ENCODE measurements at regions not wholly inside any gene's neighbourhood (a gene's known extent, or its start where the extent isn't known, plus 50 kb on each side); places are given as distances from the start of the nearest gene placed in this dataset.
"Not testable (repeated sequence)": the region's sequence is repeated elsewhere in the genome, so short reads cannot be mapped to it uniquely, and the experiment has no call there.

DNA sequence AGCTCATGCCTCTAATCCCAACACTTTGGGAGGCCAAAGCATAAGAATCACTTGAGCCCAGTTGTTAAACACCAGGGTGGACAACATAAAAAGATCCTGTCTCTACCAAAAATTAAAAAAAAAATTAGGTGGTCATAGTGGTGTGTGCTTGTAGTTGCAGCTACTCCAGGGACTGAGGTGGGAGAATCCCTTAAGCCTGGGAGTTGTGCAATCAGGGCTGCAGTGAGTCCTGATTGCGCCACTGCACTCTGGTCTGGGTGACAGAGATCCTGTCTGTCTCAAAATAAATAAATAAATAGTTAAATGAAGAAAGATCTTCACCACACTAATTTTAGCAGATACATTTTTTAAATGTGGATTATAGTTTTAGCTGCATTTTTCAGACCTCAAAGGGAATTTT lies 433.2 kb downstream of the MAT2B start:
- H3K4me3 ChIP-seq (ENCODE audit: low read depth, low read length) = no peak overlapping the region

- H3K4me3 ChIP-seq (ENCODE audit: low read depth, low read length) = no peak overlapping the region
These were observed 435.7 kb downstream of the MAT2B start for GRCh38 chr5:163941079-163941478.

GRCh38 chr5:163943546-163943945 lies 438.1 kb downstream of the MAT2B start:
- no peak overlapping the region for H3K4me3 ChIP-seq (ENCODE audit: low read depth, low read length)

- no peak overlapping the region for H3K4me3 ChIP-seq (ENCODE audit: low read depth, low read length)
These were observed 439.3 kb downstream of the MAT2B start for GRCh38 chr5:163944738-163945137.

- H3K4me3 ChIP-seq (ENCODE audit: low read depth, low read length) = no peak overlapping the region
These were observed 442.6 kb downstream of the MAT2B start for GRCh38 chr5:163947848-163948666.

GRCh38 chr5:163950248-163950647 lies 444.8 kb downstream of the MAT2B start:
- H3K4me3 ChIP-seq (ENCODE audit: low read depth, low read length) = no peak overlapping the region

GRCh38 chr5:163951069-163951468 lies 445.6 kb downstream of the MAT2B start:
- no peak overlapping the region for H3K4me3 ChIP-seq (ENCODE audit: low read depth, low read length)

DNA sequence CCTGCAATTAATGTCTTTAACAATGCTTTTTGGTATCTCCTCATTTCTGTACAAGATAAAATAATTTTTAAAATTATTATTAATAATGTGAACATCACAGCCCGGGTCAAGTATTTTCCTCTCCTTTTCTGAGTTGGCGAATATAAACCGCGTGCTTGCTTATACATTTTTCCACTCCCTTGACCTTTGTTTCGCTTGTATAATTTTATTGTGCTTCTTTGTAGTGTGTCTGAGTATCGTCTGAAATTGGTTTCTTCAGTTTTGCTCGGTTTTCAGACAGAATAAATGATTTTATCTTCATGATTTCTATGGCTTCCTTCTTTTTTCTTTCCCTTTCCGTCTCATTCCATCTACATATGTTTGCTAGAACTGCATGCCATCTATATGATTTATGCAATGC lies 448.5 kb downstream of the MAT2B start:
- H3K4me3 ChIP-seq (ENCODE audit: low read depth, low read length) = no peak overlapping the region

- H3K4me3 ChIP-seq (ENCODE audit: low read depth, low read length) = not testable (repeated sequence)
These were observed 455.8 kb downstream of the MAT2B start for GRCh38 chr5:163961230-163961629.

GRCh38 chr5:163963881-163964280 lies 458.5 kb downstream of the MAT2B start:
- no peak overlapping the region for H3K4me3 ChIP-seq (ENCODE audit: low read depth, low read length)

DNA sequence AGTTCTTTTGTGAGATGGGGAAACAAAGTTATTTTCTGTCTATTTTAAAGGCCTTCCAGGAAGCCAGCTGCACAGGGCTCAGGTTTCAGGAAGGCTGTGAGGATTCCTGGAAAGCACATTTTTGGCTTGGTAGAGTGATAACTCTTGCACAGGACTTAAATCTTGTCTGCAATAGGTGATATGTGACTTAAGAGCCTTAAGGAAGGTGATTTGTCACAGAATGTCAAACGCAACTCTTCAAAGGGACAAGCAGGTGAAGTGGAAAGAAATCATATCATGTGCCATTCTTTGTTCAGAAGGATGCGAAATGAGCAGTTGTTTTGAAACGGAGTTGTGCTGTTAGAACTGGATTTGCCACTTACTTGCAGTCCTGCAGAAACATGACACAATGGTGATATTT lies 459.3 kb downstream of the MAT2B start:
- H3K4me3 ChIP-seq (ENCODE audit: low read depth, low read length) = no peak overlapping the region

DNA sequence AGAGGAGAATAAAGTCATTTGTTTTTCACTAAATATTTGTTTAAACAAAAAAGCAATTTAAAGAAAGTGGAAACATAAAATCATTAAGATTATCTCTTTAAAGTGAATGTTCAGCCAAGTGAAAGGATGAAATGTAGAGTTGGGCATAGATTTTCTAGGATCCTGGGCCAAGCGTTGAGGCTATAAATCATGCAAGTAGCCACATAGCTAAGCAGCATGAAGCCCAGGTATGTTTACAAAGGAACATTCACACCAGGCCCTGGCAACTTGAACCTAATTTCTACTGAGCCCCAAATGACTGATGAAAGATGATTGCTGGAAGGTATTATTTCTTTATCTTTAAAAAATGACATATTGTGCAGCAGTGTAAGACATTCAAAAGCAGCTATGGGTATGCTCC lies 461.8 kb downstream of the MAT2B start:
- H3K4me3 ChIP-seq (ENCODE audit: low read depth, low read length) = no peak overlapping the region

- H3K4me3 ChIP-seq (ENCODE audit: low read depth, low read length) = no peak overlapping the region
These were observed 463.2 kb downstream of the MAT2B start for GRCh38 chr5:163968651-163969050.

DNA sequence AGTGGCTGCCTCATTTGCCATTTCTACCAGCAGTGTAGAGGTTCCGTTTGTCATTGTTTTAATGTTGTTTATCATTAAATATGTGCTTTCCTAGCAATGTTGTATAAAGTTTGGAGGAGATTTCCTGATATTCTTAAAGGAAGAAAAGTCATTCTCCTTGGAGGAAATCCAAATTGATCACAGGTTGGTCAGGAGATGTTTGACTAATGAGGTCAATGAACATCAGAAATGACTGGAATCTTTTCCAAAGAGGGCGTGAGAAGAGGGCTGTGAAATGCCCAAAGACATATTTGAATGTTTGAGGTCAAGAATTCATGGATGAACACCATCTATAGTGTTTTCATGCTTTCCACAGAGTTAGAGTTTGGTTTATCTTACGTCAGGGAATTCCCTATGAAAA lies 471.3 kb downstream of the MAT2B start:
- H3K4me3 ChIP-seq (ENCODE audit: low read depth, low read length) = no peak overlapping the region

DNA sequence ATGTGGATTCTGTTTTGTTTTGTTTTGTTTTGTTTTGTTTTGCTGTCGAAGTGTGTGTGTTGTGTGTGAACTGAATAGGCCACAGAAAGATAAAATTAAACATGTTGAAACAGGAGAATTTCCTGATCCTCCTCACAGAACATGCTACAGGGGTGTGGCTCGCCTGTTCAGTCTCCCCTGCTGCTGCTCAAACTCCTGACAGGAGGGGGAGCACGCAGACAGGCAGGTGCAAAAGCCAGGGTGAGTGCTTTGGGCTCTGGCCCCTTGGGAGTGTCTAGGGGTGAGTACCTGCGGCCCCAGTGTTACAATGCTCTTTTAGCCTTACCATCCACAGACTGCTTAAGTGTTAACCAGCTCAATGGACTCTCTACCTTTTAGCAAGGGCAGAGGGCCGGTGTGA lies 473.5 kb downstream of the MAT2B start:
- H3K4me3 ChIP-seq (ENCODE audit: low read depth, low read length) = no peak overlapping the region

GRCh38 chr5:163988566-163988965 lies 483.1 kb downstream of the MAT2B start:
- H3K4me3 ChIP-seq (ENCODE audit: low read depth, low read length) = no peak overlapping the region

DNA sequence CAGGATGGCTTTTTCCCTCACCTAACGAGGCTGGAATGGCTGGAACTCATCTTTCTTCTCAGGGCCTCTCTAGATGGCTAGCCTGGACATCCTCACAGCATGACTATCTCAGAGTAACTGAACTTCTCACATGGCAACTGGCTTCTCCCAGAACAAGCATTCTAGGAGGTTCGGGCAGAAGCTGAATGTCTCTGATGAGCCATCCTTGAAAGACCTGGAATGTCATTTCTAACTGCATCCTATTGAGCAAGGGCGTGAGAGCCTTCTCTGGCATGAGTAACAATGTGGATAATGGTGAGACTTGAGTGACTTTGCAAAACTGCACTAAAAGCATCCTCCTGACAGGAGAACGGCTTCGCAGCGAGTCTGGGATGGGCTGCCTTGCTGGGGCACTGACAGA lies 487.7 kb downstream of the MAT2B start:
- H3K4me3 ChIP-seq (ENCODE audit: low read depth, low read length) = no peak overlapping the region

DNA sequence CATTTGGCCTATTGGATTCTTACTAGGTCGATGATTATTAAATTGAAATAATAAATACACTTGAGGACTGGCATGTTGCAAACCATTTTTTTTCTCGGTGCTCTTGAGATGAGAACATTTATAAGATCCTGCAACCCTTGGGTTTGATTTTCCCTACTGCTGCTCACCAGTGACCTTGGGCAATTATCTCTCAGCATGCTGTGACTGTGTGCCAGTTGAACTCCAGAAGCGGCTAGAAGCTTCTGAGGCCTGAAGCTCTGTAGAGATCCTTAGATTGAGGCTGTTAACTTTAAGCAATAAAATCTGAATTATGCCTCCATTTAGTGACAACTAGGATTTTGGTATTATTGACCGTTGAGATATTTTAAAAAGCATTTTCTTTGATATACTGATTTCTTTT lies 489.8 kb downstream of the MAT2B start:
- no peak overlapping the region for H3K4me3 ChIP-seq (ENCODE audit: low read depth, low read length)

DNA sequence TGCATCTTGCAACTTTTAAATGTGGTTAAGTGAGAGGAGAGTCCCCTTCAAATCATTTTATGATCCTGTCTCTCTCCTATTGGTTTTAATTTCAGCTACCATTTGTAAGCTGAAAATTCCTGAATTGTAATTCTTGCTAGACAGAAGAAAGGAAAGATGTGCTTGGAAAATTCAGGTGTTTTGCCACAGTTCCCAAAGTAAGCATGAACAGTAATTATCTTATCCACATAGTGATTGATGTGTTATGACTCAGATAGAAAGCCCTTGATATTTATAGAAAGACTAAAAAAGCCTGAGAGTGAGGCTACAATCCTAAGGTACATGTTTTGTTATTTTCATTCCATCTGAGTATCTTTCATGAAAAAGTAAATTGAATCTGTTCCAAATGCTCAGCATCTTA lies 492.5 kb downstream of the MAT2B start:
- no peak overlapping the region for H3K4me3 ChIP-seq (ENCODE audit: low read depth, low read length)

- H3K4me3 ChIP-seq (ENCODE audit: low read depth, low read length) = no peak overlapping the region
These were observed 494.8 kb downstream of the MAT2B start for GRCh38 chr5:164000241-164000640.

DNA sequence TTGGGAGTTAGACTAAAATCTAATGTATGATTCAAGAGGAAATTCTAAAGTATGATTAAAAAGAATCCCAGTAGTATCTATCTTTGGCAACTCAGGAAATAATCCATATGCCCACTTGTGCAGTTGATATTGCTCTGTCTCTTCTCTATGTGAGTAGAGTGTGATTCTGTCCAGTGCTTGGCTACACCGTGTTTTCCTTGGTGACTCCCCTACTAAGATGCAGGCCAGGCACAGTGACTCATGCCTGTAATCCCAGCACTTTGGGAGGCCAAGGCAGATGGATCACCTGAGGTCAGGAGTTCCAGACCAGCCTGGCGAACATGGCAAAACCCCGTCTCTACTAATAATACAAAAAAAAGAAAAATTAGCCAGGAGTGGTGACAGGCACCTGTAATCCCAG lies 495.4 kb downstream of the MAT2B start:
- no peak overlapping the region for H3K4me3 ChIP-seq (ENCODE audit: low read depth, low read length)

GRCh38 chr5:164002214-164002613 lies 496.8 kb downstream of the MAT2B start:
- no peak overlapping the region for H3K4me3 ChIP-seq (ENCODE audit: low read depth, low read length)

- H3K4me3 ChIP-seq (ENCODE audit: low read depth, low read length) = no peak overlapping the region
These were observed 497.2 kb downstream of the MAT2B start for GRCh38 chr5:164002628-164003027.

Data from iPS-11a (cell line).